PC-9 (cell line): ENCODE measurements at regions not wholly inside any gene's neighbourhood (a gene's known extent, or its start where the extent isn't known, plus 50 kb on each side); places are given as distances from the start of the nearest gene placed in this dataset.

Experiments used
- BruUV-seq: library from RNA; stranded (reverse); fragments of 400-500 nt; replicated peaks from 2 replicates; lab custom pipeline; 2021; lab: Mats Ljungman, UMichigan
- CTCF ChIA-PET: fragments of 300-600 bp; sonication (Branson Sonifier 250); formaldehyde crosslinking; loops from one replicate; lab custom pipeline; 2022; ENCODE audit warnings: antibody characterized with exemption; lab: Charles Lee
- POLR2A ChIA-PET: fragments of 300-600 bp; sonication (Branson Sonifier 250); formaldehyde crosslinking; loops from one replicate; lab custom pipeline; 2022; ENCODE audit warnings: antibody characterized with exemption; ENCODE audit not compliant: unreplicated experiment; lab: Charles Lee
- DNase-seq, 2 experiments: peaks; one replicate each; pipeline versions ENCODE4 v3.0.0 to v3.0.0-alpha.2; 2015 to 2022; ENCODE audit warnings: mixed read lengths in 1 of 2
- H2AFZ ChIP-seq: fragments of 200-600 bp; sonication (generic); 2 replicates; pipeline ENCODE4 v1.8.1; 2017; ENCODE audit warnings: antibody characterized with exemption
- H3F3A ChIP-seq: fragments of 200-600 bp; sonication (generic); 2 replicates; pipeline ENCODE4 v1.8.1; 2017; ENCODE audit warnings: antibody characterized with exemption, mild to moderate bottlenecking, low read depth; ENCODE audit not compliant: insufficient read depth
- H3K27ac ChIP-seq: fragments of 200-600 bp; sonication (generic); 2 replicates; pipeline ENCODE4 v1.6.1; 2016; ENCODE audit warnings: mixed run types
- H3K27me3 ChIP-seq: fragments of 200-600 bp; sonication (generic); 2 replicates; pipeline ENCODE4 v1.6.1; 2016; ENCODE audit warnings: low read depth, mixed run types; ENCODE audit not compliant: insufficient read depth
- H3K36me3 ChIP-seq: fragments of 200-600 bp; sonication (generic); 2 replicates; pipeline ENCODE4 v1.6.1; 2016; ENCODE audit warnings: low read depth, mixed run types
- H3K4me1 ChIP-seq: fragments of 200-600 bp; sonication (generic); replicated peaks from 2 replicates; pipeline ENCODE4 v1.6.1; 2016; ENCODE audit warnings: mixed run types; ENCODE audit not compliant: insufficient read depth
- H3K4me2 ChIP-seq: fragments of 200-600 bp; sonication (generic); 2 replicates; pipeline ENCODE4 v1.6.1; 2017; ENCODE audit warnings: mixed run types
- H3K4me3 ChIP-seq: fragments of 200-600 bp; sonication (generic); 2 replicates; pipeline ENCODE4 v1.6.1; 2016; ENCODE audit warnings: mixed run types
- H3K79me2 ChIP-seq: fragments of 200-600 bp; sonication (generic); 2 replicates; pipeline ENCODE4 v1.6.1; 2017; ENCODE audit warnings: low read depth, mixed run types
- H3K9me2 ChIP-seq: fragments of 200-600 bp; sonication (generic); 2 replicates; pipeline ENCODE4 v1.8.1; 2017; ENCODE audit warnings: mild to moderate bottlenecking; ENCODE audit not compliant: insufficient read depth
- H3K9me3 ChIP-seq: fragments of 200-600 bp; sonication (generic); 2 replicates; pipeline ENCODE4 v1.8.1; 2016; ENCODE audit warnings: low read depth; ENCODE audit not compliant: insufficient read depth
- H4K20me1 ChIP-seq: fragments of 200-600 bp; sonication (generic); 2 replicates; pipeline ENCODE4 v1.8.1; 2017; ENCODE audit not compliant: insufficient read depth
- EZH2 ChIP-seq: fragments of 200-600 bp; sonication (generic); IDR thresholded peaks from 2 replicates; pipeline ENCODE4 v1.8.0; 2017; ENCODE audit warnings: antibody characterized with exemption, low read depth
- intact Hi-C: fragments of 100-400 bp; cut with micrococcal nuclease; formaldehyde crosslinking; loops from one replicate; pipeline ENCODE4 v1.10.0; 2022; ENCODE audit not compliant: unreplicated experiment
- TF ChIP-seq, protein P1 (sequence below): fragments of 200-600 bp; sonication (generic); conservative IDR thresholded peaks from 2 replicates; pipeline ENCODE4 v1.6.1; 2017; ENCODE audit warnings: mixed run types, antibody characterized with exemption, mild to moderate bottlenecking, moderate library complexity

DNA sequence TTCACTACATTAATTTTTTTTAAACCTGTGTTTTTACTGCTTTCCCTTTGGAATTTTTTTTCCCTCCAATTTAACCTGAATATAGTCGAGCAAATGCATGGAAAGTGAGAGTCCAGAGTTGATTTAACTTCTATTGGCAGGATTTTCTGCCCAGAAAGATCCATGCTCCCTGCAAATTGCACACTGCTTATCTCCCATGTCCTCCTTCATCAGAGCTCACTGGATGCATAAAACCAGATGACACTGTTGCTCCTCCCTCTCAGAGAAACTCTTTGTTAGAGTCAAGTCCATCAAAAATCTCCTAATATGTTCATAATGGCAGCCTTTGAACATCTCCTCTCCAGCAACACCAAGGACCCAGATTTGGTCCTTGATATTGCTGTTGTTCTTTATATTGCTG lies 297.0 kb upstream of the SLC24A2 start:
- Histone ChIP-seq H3K27ac (no peak overlapping the region), H3K36me3 (no peaks in the 10 kb centered on the region), H3K4me3 (no peak overlapping the region), H3K4me1 (no peaks in the 10 kb centered on the region), H3K27me3 (no peaks in the 10 kb centered on the region), H3K9me2 (no peaks in the 10 kb centered on the region), H3K9me3 (no peaks in the 10 kb centered on the region), H3K79me2 (no peaks in the 10 kb centered on the region), H2AFZ (no peak overlapping the region), H4K20me1 (no peaks in the 10 kb centered on the region), H3K4me2 (no peak overlapping the region), H3F3A (no peaks in the 10 kb centered on the region)
- POLR2A ChIA-PET: no interaction called here
- CTCF ChIA-PET: no interaction called here
- BruUV-seq: no TSS peak
- DNase-seq: no peak
- TF ChIP-seq EZH2: no peak
- TF ChIP-seq, protein P1, sequence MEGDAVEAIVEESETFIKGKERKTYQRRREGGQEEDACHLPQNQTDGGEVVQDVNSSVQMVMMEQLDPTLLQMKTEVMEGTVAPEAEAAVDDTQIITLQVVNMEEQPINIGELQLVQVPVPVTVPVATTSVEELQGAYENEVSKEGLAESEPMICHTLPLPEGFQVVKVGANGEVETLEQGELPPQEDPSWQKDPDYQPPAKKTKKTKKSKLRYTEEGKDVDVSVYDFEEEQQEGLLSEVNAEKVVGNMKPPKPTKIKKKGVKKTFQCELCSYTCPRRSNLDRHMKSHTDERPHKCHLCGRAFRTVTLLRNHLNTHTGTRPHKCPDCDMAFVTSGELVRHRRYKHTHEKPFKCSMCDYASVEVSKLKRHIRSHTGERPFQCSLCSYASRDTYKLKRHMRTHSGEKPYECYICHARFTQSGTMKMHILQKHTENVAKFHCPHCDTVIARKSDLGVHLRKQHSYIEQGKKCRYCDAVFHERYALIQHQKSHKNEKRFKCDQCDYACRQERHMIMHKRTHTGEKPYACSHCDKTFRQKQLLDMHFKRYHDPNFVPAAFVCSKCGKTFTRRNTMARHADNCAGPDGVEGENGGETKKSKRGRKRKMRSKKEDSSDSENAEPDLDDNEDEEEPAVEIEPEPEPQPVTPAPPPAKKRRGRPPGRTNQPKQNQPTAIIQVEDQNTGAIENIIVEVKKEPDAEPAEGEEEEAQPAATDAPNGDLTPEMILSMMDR: no peak
- intact Hi-C loops: no loop called here

DNA sequence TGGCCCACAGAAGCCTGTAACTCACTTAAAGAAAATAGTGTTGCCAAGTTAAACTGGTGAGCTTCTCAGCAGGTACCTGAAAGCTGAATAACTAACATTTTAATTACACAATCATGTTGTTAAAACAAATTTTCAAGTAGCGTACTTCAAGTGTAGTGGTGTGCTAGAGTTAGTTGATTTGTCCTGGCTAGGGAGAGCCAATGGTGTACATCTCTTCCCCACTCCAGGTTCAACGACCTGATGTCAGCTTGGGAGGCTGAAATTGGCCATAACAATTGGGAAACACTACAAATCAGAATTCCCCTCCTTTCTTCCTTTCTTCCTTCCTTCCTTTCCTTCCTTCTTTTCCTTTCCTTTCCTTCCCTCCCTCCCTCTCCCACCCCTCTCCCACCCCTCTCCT lies 295.3 kb upstream of the SLC24A2 start:
- H3K4me3 ChIP-seq: no peak overlapping the region
- intact Hi-C loops: no loop called here

DNA sequence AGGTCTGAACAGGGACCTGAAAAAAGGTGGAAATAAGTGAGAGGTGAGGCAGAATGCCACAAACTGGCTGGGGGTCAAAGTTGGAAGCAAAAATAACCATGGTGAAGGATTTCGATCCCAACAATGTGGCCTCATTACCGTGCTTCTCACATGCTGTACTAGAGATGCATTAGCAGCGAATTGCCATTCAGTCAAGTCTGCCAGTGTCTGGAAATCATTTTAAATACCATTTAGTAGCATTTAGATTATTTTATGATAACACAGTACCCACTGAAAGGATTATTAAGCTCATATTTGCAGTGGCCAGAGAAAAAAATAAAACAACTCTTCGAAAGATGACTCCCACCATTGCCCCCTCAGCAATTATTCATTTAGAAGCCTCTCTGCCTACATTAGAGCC lies 294.6 kb upstream of the SLC24A2 start:
- H3K9me3 ChIP-seq: no peaks in the 10 kb centered on the region
- no peaks in the 10 kb centered on the region for H3K4me1 ChIP-seq
- no peak overlapping the region for H3K27ac ChIP-seq
- H3K4me3 ChIP-seq: no peak overlapping the region
- POLR2A ChIA-PET: no interaction called here
- no peaks in the 10 kb centered on the region for H3K79me2 ChIP-seq
- no peaks in the 10 kb centered on the region for H4K20me1 ChIP-seq
- H3K9me2 ChIP-seq: no peaks in the 10 kb centered on the region
- H3F3A ChIP-seq: no peaks in the 10 kb centered on the region
- CTCF ChIA-PET: no interaction called here
- TF ChIP-seq EZH2: no peak
- TF ChIP-seq, protein P1: no peak
- no peaks in the 10 kb centered on the region for H3K27me3 ChIP-seq
- no peak overlapping the region for H2AFZ ChIP-seq
- intact Hi-C loops: no loop called here
- BruUV-seq: no TSS peak
- H3K36me3 ChIP-seq: no peaks in the 10 kb centered on the region
- no peak for DNase-seq
- H3K4me2 ChIP-seq: no peak overlapping the region

More for the DNA sequence above, 295.3 kb upstream of the SLC24A2 start:
- Histone ChIP-seq H4K20me1 (no peaks in the 10 kb centered on the region), H3K9me2 (no peaks in the 10 kb centered on the region), H3K4me2 (no peak overlapping the region), H3K4me1 (no peaks in the 10 kb centered on the region), H3K27me3 (no peaks in the 10 kb centered on the region), H3K9me3 (no peaks in the 10 kb centered on the region), H3K36me3 (no peaks in the 10 kb centered on the region), H3F3A (no peaks in the 10 kb centered on the region), H3K27ac (no peak overlapping the region), H2AFZ (no peak overlapping the region), H3K79me2 (no peaks in the 10 kb centered on the region)
- no TSS peak for BruUV-seq
- ChIA-PET CTCF (no interaction called here), POLR2A (no interaction called here)
- no peak for TF ChIP-seq EZH2
- TF ChIP-seq, protein P1: no peak
- no peak for DNase-seq
